B cell (primary cell): ENCODE measurements at regions not wholly inside any gene's neighbourhood (a gene's known extent, or its start where the extent isn't known, plus 50 kb on each side); places are given as distances from the start of the nearest gene placed in this dataset.
"Not testable (repeated sequence)": the region's sequence is repeated elsewhere in the genome, so short reads cannot be mapped to it uniquely, and the experiment has no call there.

Experiments
- CTCF ChIP-seq: fragments of 200-600 bp; IDR thresholded peaks from one replicate; pipeline ENCODE4 v1.8.0; 2022; ENCODE audit warnings: antibody characterized with exemption, mild to moderate bottlenecking
- EZH2 ChIP-seq: IDR thresholded peaks from 2 replicates; pipeline ENCODE4 v1.6.1; 2012; ENCODE audit warnings: borderline replicate concordance, low read depth, mild to moderate bottlenecking, moderate library complexity, low read length; ENCODE audit not compliant: insufficient read depth, poor library complexity, severe bottlenecking

GRCh38 chr5:85994653-85995052 lies 623.1 kb upstream of the COX7C start:
- TF ChIP-seq CTCF, EZH2: not testable (repeated sequence)
